ENCODE measurements at regions not wholly inside any gene's neighbourhood (a gene's known extent, or its start where the extent isn't known, plus 50 kb on each side); places are given as distances from the start of the nearest gene placed in this dataset.

GRCh38 chr9:118515947-118516346 is 811.7 kb downstream of the TLR4 start:
- intact Hi-C loops (cut with DNase I): no loop called here
- no peak overlapping the region for H3K27ac ChIP-seq
- WGBS, 2 donors: 58 to 74% methylated on average over 5 of the region's 5 CpGs
- H3K4me1 ChIP-seq: no peaks in the 10 kb centered on the region
- H3K4me3 ChIP-seq: no peak overlapping the region
- H3K9me3 ChIP-seq: no peaks in the 10 kb centered on the region
- DNase-seq: no peak
- H3K36me3 ChIP-seq: no peaks in the 10 kb centered on the region
- no peaks in the 10 kb centered on the region for H3K27me3 ChIP-seq
- TF ChIP-seq POLR2A (IDR thresholded peaks at IDR 0.05): no peak
- TF ChIP-seq CTCF (IDR thresholded peaks at IDR 0.05): no peak
- no peak for TF ChIP-seq POLR2AphosphoS5 (IDR thresholded peaks at IDR 0.05)
- no peak for TF ChIP-seq EP300 (IDR thresholded peaks at IDR 0.05)

DNA sequence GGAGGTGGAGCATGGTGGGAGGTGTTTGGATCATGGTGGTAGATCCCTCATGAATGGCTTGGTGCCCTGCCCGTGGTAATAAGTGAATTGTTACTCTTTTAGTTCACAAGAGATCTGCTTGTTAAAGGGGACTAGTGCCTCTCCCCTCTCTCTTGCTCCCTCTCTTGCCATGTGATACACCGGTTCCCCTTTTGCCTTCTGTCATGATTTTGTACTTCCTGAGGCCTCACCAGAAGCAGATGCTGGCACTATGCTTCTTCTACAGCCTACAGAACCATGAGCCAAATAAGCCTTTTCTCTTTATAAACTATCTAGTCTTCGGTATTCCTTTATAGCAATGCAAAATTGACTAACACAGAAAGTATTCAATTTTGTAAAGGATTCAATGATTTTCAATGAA is 817.1 kb downstream of the TLR4 start:
- 61 to 79% methylated on average over 3 of the region's 3 CpGs for WGBS, 2 donors
- Histone ChIP-seq H3K4me3 (no peak overlapping the region), H3K9me3 (no peaks in the 10 kb centered on the region), H3K36me3 (no peaks in the 10 kb centered on the region), H3K27ac (no peak overlapping the region), H3K27me3 (no peaks in the 10 kb centered on the region), H3K4me1 (no peaks in the 10 kb centered on the region)
- TF ChIP-seq POLR2AphosphoS5 (IDR thresholded peaks at IDR 0.05) (no peak), POLR2A (IDR thresholded peaks at IDR 0.05) (no peak), CTCF (IDR thresholded peaks at IDR 0.05) (no peak), EP300 (IDR thresholded peaks at IDR 0.05) (no peak)
- no peak for DNase-seq
- intact Hi-C loops (cut with DNase I): no loop called here

- Histone ChIP-seq H3K27ac (no peak overlapping the region), H3K27me3 (no peaks in the 10 kb centered on the region), H3K9me3 (no peaks in the 10 kb centered on the region), H3K4me1 (no peaks in the 10 kb centered on the region), H3K36me3 (no peaks in the 10 kb centered on the region), H3K4me3 (no peak overlapping the region)
- TF ChIP-seq POLR2AphosphoS5 (IDR thresholded peaks at IDR 0.05) (no peak), CTCF (IDR thresholded peaks at IDR 0.05) (peak in 2 of 4 experiments; percentile 24 to 30), POLR2A (IDR thresholded peaks at IDR 0.05) (no peak)
- intact Hi-C loops (cut with DNase I): no loop called here
- WGBS, 2 donors: 30 to 73% methylated on average over 9 of the region's 9 CpGs
- DNase-seq: no peak
Measured at GRCh38 chr9:118522093-118523028, 818.2 kb downstream of the TLR4 start.

DNA sequence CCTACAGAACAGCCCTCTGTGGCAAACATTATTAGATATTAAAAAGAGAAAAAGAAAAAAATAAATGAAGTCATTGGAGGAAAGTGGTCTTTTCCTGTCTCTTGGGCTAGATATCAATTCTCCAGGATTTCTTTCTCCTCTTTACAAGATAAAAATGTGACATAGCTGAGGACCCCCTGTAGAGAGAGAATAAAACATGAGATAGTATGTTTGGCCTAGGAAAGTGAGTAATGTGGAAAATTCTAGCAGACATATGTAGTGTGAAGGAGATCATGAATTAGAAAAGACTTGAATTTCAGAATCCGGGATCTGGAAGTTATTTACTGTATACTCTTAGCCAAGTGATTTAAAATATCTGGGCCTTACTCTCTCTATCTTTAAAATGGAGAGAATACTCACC is 823.1 kb downstream of the TLR4 start:
- Histone ChIP-seq H3K27ac (no peak overlapping the region), H3K4me1 (peaks cover 0 to 2% (median 0%) of the 10 kb centered on the region in 4 donors), H3K27me3 (no peaks in the 10 kb centered on the region), H3K9me3 (no peaks in the 10 kb centered on the region), H3K36me3 (no peaks in the 10 kb centered on the region), H3K4me3 (no peak overlapping the region)
- intact Hi-C loops (cut with DNase I): no loop called here
- no peak for DNase-seq
- no peak for TF ChIP-seq POLR2A (IDR thresholded peaks at IDR 0.05)
- TF ChIP-seq CTCF (IDR thresholded peaks at IDR 0.05): no peak
- TF ChIP-seq EP300 (IDR thresholded peaks at IDR 0.05): no peak
- TF ChIP-seq POLR2AphosphoS5 (IDR thresholded peaks at IDR 0.05): no peak
- 84 to 94% methylated on average over 1 of the region's 1 CpG for WGBS, 2 donors
